ENCODE measurements at regions not wholly inside any gene's neighbourhood (a gene's known extent, or its start where the extent isn't known, plus 50 kb on each side); places are given as distances from the start of the nearest gene placed in this dataset.
"Not testable (repeated sequence)": the region's sequence is repeated elsewhere in the genome, so short reads cannot be mapped to it uniquely, and the experiment has no call there.

DNA sequence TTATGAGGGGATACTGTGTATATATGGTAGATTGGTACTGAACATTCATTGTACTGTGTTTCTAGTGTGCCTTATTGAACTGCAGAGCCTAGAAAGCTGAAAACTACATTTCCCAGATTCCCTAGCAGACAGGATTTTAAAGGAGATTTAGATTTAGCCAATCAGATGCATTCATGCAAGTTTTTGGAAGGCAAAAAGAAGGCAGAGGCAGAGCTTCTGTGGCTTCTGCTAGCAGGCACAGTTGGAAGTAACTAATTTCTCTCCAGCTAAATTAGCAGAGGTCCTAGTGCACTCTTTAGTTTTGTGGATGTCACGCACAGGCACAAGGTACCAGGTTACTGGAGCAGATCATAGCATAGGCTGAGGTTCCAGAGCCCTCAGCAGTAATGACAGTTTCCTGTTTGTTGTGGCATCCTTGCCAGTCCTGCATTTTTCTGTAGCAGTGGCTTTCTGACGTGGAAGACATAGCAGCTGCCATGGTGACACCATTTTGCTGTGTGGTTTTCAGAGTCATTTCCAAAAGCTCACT lies 83.7 kb upstream of the CCDC71L start:
- DNase-seq (ENCODE audit: low spot score, unreplicated experiment): no peak
- Mint-ChIP-seq H3K36me3 (ENCODE audit: insufficient read depth) (no peaks in the 10 kb centered on the region), H3K4me1 (ENCODE audit: low read depth) (no peaks in the 10 kb centered on the region), H3K4me3 (ENCODE audit: low read depth) (no peak overlapping the region), H3K9me3 (ENCODE audit: low read depth) (no peaks in the 10 kb centered on the region), H3K27me3 (peaks cover 3% of the 10 kb centered on the region), H3K27ac (no peak overlapping the region)
- TF ChIP-seq, protein P1, sequence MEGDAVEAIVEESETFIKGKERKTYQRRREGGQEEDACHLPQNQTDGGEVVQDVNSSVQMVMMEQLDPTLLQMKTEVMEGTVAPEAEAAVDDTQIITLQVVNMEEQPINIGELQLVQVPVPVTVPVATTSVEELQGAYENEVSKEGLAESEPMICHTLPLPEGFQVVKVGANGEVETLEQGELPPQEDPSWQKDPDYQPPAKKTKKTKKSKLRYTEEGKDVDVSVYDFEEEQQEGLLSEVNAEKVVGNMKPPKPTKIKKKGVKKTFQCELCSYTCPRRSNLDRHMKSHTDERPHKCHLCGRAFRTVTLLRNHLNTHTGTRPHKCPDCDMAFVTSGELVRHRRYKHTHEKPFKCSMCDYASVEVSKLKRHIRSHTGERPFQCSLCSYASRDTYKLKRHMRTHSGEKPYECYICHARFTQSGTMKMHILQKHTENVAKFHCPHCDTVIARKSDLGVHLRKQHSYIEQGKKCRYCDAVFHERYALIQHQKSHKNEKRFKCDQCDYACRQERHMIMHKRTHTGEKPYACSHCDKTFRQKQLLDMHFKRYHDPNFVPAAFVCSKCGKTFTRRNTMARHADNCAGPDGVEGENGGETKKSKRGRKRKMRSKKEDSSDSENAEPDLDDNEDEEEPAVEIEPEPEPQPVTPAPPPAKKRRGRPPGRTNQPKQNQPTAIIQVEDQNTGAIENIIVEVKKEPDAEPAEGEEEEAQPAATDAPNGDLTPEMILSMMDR (IDR thresholded peaks at IDR 0.05; ENCODE audit: unreplicated experiment): no peak

DNA sequence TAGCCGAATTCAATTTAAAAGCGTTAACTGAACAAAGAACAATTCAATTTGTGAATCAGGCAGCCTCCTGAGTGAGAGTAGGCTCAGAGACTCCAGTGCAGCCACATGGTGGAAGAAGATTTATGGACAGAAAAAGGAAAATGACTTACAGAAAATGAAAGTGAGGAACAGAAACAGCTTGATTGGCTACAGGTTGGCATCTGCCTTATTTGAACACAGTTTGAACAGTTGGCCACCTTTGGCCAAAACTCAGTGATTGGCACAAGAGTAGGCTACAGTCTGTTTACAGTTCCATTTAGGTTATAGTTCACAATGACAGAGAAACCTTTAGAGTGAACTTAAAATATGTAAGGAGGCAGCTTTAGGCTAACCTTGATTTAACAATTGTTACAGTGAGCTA lies 86.3 kb upstream of the CCDC71L start:
- H3K27me3 Mint-ChIP-seq; H3K9me3 Mint-ChIP-seq (ENCODE audit: low read depth); H3K4me3 Mint-ChIP-seq (ENCODE audit: low read depth); DNase-seq (ENCODE audit: low spot score, unreplicated experiment); H3K4me1 Mint-ChIP-seq (ENCODE audit: low read depth); H3K36me3 Mint-ChIP-seq (ENCODE audit: insufficient read depth); H3K27ac Mint-ChIP-seq: not testable (repeated sequence)

DNA sequence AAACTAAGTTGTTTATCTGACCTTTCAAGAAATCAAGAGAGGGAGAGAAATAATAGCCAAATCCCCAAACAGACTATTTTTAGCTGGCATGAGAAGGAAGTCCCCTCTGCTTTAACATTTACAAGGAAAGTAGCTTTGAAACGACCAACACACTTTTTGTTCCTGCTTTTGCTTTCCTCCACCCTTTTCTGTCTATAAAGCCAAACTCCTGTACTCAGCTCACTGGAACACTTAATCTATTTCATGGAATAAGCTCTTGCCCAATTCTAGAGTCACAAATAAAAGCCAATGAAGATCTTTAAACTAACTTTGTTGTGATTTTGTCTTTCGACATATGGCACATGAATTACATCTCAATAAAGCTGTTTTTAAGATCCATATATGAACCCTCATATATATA lies 86.8 kb upstream of the CCDC71L start:
- no peak for DNase-seq (ENCODE audit: low spot score, unreplicated experiment)
- Mint-ChIP-seq H3K27ac (no peak overlapping the region), H3K9me3 (ENCODE audit: low read depth) (no peaks in the 10 kb centered on the region), H3K36me3 (ENCODE audit: insufficient read depth) (no peaks in the 10 kb centered on the region), H3K4me1 (ENCODE audit: low read depth) (peaks cover 1% of the 10 kb centered on the region), H3K4me3 (ENCODE audit: low read depth) (no peak overlapping the region), H3K27me3 (peaks cover 3% of the 10 kb centered on the region)
- TF ChIP-seq, protein P1 (IDR thresholded peaks at IDR 0.05; ENCODE audit: unreplicated experiment): no peak

DNA sequence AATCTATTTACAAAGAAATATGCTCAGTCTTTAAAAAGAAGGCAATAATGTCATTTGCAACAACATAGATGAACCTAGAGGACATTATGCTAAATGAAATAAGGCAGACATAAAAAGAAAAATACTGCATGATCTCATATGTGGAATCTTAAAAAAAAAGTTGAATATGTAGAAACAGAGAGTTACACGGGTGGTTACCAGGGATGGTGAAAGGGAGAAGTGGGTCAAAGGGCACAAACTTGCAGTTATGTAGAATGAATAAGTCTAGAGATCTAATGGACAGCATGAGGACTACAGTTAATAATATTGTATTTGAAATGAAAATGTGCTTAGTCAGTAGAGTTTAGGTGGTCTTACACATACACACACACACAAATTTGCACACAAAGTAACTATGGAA lies 88.2 kb upstream of the CCDC71L start:
- Mint-ChIP-seq H3K4me3 (ENCODE audit: low read depth) (no peak overlapping the region), H3K9me3 (ENCODE audit: low read depth) (peaks cover 2% of the 10 kb centered on the region), H3K27ac (no peak overlapping the region), H3K4me1 (ENCODE audit: low read depth) (peaks cover 1% of the 10 kb centered on the region), H3K36me3 (ENCODE audit: insufficient read depth) (no peaks in the 10 kb centered on the region), H3K27me3 (peaks cover 3% of the 10 kb centered on the region)
- TF ChIP-seq, protein P1 (IDR thresholded peaks at IDR 0.05; ENCODE audit: unreplicated experiment): no peak
- DNase-seq (ENCODE audit: low spot score, unreplicated experiment): no peak

DNA sequence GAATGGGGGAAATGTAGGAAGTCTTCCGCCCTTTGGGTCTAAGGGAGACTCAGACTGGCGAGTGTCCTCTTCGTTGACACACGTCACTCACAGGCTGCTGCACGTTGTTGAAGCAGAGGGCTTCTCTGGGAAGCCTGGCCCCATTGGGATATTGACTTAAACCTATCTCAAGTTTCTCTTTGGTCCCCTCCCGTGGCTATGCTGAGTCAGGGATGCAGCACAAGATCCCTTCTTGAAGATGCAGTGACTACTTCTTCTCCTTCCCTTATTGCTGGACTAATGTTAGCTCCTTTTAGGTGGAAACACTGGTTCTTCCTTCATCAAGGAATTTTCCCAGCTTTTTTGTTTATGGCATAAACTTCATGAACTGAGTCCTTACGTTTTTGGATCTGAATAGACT lies 89.8 kb upstream of the CCDC71L start:
- H3K4me1 Mint-ChIP-seq (ENCODE audit: low read depth): peaks cover 1% of the 10 kb centered on the region
- H3K27ac Mint-ChIP-seq: no peak overlapping the region
- H3K36me3 Mint-ChIP-seq (ENCODE audit: insufficient read depth): no peaks in the 10 kb centered on the region
- H3K4me3 Mint-ChIP-seq (ENCODE audit: low read depth): no peak overlapping the region
- H3K9me3 Mint-ChIP-seq (ENCODE audit: low read depth): peaks cover 7% of the 10 kb centered on the region
- no peak for DNase-seq (ENCODE audit: low spot score, unreplicated experiment)
- TF ChIP-seq, protein P1 (IDR thresholded peaks at IDR 0.05; ENCODE audit: unreplicated experiment): no peak
- peaks cover 3% of the 10 kb centered on the region for H3K27me3 Mint-ChIP-seq

DNA sequence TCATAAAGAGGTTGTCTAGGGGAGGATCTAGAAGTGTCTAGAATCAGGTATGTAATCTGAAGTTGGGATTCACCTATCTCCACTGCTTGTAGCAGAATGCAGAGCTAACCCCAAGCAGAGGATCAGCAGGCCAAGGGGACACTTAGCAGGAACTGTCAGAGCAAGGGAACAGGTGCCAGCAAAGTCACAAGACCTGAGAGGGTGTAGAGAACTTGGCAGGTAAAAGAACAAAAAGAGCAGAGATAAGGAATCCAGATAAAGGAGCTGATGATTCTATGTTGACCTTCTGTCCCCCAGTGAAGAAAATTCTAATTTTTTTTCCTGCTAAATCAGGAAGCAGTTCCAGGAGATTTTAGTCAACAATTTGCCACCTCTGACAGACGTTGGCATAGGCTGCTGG lies 91.4 kb upstream of the CCDC71L start:
- Mint-ChIP-seq H3K27me3 (peaks cover 3% of the 10 kb centered on the region), H3K4me3 (ENCODE audit: low read depth) (no peak overlapping the region), H3K27ac (no peak overlapping the region), H3K4me1 (ENCODE audit: low read depth) (peaks cover 1% of the 10 kb centered on the region), H3K9me3 (ENCODE audit: low read depth) (peaks cover 7% of the 10 kb centered on the region), H3K36me3 (ENCODE audit: insufficient read depth) (no peaks in the 10 kb centered on the region)
- TF ChIP-seq, protein P1 (IDR thresholded peaks at IDR 0.05; ENCODE audit: unreplicated experiment): no peak
- no peak for DNase-seq (ENCODE audit: low spot score, unreplicated experiment)

DNA sequence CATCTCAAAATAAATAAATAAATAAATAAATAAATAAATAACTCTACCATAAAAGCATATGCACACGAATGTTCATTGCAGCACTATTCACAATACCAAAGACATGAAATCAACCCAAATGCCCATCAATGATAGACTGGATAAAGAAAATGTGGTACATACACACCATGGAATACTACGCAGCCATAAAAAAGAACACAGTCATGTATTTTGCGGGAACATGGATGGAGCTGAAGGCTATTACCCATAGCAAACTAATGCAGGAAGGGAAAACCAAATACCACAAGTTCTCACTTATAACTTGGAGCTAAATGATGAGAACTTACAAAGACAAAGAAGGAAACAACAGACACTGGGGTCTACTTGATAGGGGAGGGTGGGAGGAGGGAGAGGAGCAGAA lies 94.1 kb upstream of the CCDC71L start:
- not testable (repeated sequence) for H3K4me1 Mint-ChIP-seq (ENCODE audit: low read depth); H3K4me3 Mint-ChIP-seq (ENCODE audit: low read depth); H3K36me3 Mint-ChIP-seq (ENCODE audit: insufficient read depth); H3K27ac Mint-ChIP-seq; DNase-seq (ENCODE audit: low spot score, unreplicated experiment); H3K9me3 Mint-ChIP-seq (ENCODE audit: low read depth); H3K27me3 Mint-ChIP-seq
